ENCODE measurements at regions not wholly inside any gene's neighbourhood (a gene's known extent, or its start where the extent isn't known, plus 50 kb on each side); places are given as distances from the start of the nearest gene placed in this dataset.
A peak's percentile ranks its signal among the peaks of the same experiment; 100 is the strongest.

DNA sequence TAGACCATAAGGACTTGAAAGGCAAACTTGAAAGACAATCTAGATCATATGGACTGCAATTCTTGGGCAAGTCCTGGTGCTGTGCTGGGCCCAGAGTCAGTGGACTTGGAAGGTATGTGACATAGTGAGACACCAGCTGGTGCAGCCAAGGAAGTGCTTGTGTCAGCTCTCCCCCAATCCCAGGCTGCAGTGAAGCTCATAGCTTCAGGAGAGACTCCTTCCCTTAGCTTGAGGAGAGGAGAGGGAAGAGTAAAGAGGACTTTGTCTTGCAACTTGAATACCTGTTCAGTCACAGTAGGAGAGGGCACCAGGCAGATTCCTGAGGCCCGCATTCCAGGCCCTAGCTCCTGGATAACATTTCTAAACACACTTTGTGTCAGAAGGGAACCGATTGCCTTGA lies 127.4 kb upstream of the ZPLD1 start:
- POLR2A ChIA-PET (ENCODE audit: low non-redundant PET) = no interaction called here
- TF ChIP-seq EZH2 (IDR thresholded peaks at IDR 0.05; ENCODE audit: borderline replicate concordance, low read depth, low read length, poor library complexity, severe bottlenecking) = no peak
- TF ChIP-seq, protein P1, sequence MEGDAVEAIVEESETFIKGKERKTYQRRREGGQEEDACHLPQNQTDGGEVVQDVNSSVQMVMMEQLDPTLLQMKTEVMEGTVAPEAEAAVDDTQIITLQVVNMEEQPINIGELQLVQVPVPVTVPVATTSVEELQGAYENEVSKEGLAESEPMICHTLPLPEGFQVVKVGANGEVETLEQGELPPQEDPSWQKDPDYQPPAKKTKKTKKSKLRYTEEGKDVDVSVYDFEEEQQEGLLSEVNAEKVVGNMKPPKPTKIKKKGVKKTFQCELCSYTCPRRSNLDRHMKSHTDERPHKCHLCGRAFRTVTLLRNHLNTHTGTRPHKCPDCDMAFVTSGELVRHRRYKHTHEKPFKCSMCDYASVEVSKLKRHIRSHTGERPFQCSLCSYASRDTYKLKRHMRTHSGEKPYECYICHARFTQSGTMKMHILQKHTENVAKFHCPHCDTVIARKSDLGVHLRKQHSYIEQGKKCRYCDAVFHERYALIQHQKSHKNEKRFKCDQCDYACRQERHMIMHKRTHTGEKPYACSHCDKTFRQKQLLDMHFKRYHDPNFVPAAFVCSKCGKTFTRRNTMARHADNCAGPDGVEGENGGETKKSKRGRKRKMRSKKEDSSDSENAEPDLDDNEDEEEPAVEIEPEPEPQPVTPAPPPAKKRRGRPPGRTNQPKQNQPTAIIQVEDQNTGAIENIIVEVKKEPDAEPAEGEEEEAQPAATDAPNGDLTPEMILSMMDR (conservative IDR thresholded peaks at IDR 0.05; ENCODE audit: low read depth, low read length) = no peak
- no peak overlapping the region for H3K27ac ChIP-seq (ENCODE audit: low read depth, low read length, poor library complexity, severe bottlenecking)
- H3K27me3 ChIP-seq (replicated peaks; ENCODE audit: insufficient read depth, low read depth, low read length, poor library complexity) = no peaks in the 10 kb centered on the region
- no peaks in the 10 kb centered on the region for H3K9me3 ChIP-seq (ENCODE audit: low read depth, low read length, poor library complexity, severe bottlenecking)
- no peaks in the 10 kb centered on the region for H3K36me3 ChIP-seq (ENCODE audit: insufficient read depth, low read length, poor library complexity, severe bottlenecking)
- no TSS peak for BruUV-seq (replicated peaks)
- no peak overlapping the region for H3K4me3 ChIP-seq (ENCODE audit: low read depth, low read length, poor library complexity, severe bottlenecking)
- CTCF ChIA-PET = no interaction called here
- no peaks in the 10 kb centered on the region for H3K4me1 ChIP-seq (ENCODE audit: insufficient read depth, low read length, poor library complexity, severe bottlenecking)
- intact Hi-C loops (cut with micrococcal nuclease; ENCODE audit: unreplicated experiment) = no loop called here
- DNase-seq (ENCODE audit: low spot score) = no peak

DNA sequence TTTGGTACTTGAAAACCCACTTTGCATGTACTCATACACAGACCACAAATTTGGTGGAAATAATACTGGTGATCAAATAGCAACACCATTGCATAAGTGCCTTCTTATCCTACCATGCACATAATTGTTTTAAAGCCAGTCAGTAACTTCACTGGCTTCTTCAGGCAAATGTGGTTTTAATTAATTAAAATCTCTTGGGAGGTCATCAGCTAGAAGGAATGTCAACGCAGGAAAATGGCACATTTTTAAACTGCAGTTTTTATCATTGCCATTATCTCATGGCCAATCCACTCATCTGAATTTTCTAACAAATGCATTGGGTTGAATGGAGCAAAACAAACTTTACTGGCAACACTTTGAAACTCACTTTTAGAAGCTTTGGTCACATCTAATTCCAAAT lies 105.7 kb upstream of the ZPLD1 start:
- TF ChIP-seq, protein P1 (conservative IDR thresholded peaks at IDR 0.05; ENCODE audit: low read depth, low read length) = no peak
- TF ChIP-seq EZH2 (IDR thresholded peaks at IDR 0.05; ENCODE audit: borderline replicate concordance, low read depth, low read length, poor library complexity, severe bottlenecking) = no peak
- ChIA-PET CTCF (no interaction called here), POLR2A (ENCODE audit: low non-redundant PET) (no interaction called here)
- peak; percentile 48 for DNase-seq (ENCODE audit: low spot score)
- intact Hi-C loops (cut with micrococcal nuclease; ENCODE audit: unreplicated experiment) = no loop called here
- Histone ChIP-seq H3K4me3 (ENCODE audit: low read depth, low read length, poor library complexity, severe bottlenecking) (no peak overlapping the region), H3K4me1 (ENCODE audit: insufficient read depth, low read length, poor library complexity, severe bottlenecking) (peaks cover 5% of the 10 kb centered on the region), H3K27ac (ENCODE audit: low read depth, low read length, poor library complexity, severe bottlenecking) (no peak overlapping the region), H3K36me3 (ENCODE audit: insufficient read depth, low read length, poor library complexity, severe bottlenecking) (no peaks in the 10 kb centered on the region), H3K27me3 (replicated peaks; ENCODE audit: insufficient read depth, low read depth, low read length, poor library complexity) (no peaks in the 10 kb centered on the region), H3K9me3 (ENCODE audit: low read depth, low read length, poor library complexity, severe bottlenecking) (no peaks in the 10 kb centered on the region)
- no TSS peak for BruUV-seq (replicated peaks)

DNA sequence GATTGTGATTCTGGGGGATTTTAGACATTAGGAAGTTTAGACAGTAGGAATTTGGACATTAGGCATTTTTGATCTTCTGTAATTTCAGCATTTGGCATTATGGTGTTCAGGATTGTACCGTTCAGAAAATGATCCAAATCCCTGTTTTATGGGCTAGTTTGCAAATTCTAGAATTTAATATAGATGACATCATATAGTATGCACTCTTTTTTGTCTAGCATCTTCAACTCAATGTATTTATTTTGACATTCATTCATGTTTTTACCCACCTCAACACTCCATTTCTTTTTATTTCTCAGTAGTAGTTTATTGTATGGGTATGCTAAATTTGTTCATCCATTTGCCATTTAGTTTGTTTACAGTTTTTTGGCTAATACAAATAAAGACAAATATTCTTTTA lies 105.3 kb upstream of the ZPLD1 start:
- no peaks in the 10 kb centered on the region for H3K9me3 ChIP-seq (ENCODE audit: low read depth, low read length, poor library complexity, severe bottlenecking)
- peaks cover 5% of the 10 kb centered on the region for H3K4me1 ChIP-seq (ENCODE audit: insufficient read depth, low read length, poor library complexity, severe bottlenecking)
- CTCF ChIA-PET = no interaction called here
- H3K27ac ChIP-seq (ENCODE audit: low read depth, low read length, poor library complexity, severe bottlenecking) = no peak overlapping the region
- H3K4me3 ChIP-seq (ENCODE audit: low read depth, low read length, poor library complexity, severe bottlenecking) = no peak overlapping the region
- DNase-seq (ENCODE audit: low spot score) = no peak
- H3K27me3 ChIP-seq (replicated peaks; ENCODE audit: insufficient read depth, low read depth, low read length, poor library complexity) = no peaks in the 10 kb centered on the region
- intact Hi-C loops (cut with micrococcal nuclease; ENCODE audit: unreplicated experiment) = no loop called here
- H3K36me3 ChIP-seq (ENCODE audit: insufficient read depth, low read length, poor library complexity, severe bottlenecking) = no peaks in the 10 kb centered on the region
- TF ChIP-seq, protein P1 (conservative IDR thresholded peaks at IDR 0.05; ENCODE audit: low read depth, low read length) = no peak
- TF ChIP-seq EZH2 (IDR thresholded peaks at IDR 0.05; ENCODE audit: borderline replicate concordance, low read depth, low read length, poor library complexity, severe bottlenecking) = no peak
- no TSS peak for BruUV-seq (replicated peaks)
- POLR2A ChIA-PET (ENCODE audit: low non-redundant PET) = no interaction called here

Measured in A673 (cell line).